MCF 10A (cell line): ENCODE measurements at regions not wholly inside any gene's neighbourhood (a gene's known extent, or its start where the extent isn't known, plus 50 kb on each side); places are given as distances from the start of the nearest gene placed in this dataset.
"Not testable (repeated sequence)": the region's sequence is repeated elsewhere in the genome, so short reads cannot be mapped to it uniquely, and the experiment has no call there.

Source experiments
- BruUV-seq: library from RNA; stranded (reverse); fragments of 400-500 nt; replicated peaks from 2 replicates; lab custom pipeline; 2021; lab: Mats Ljungman, UMichigan
- CTCF ChIA-PET: fragments of 300-600 bp; sonication (Branson Sonifier 250); formaldehyde crosslinking; extraction: SDS; loops from one replicate; lab custom pipeline; 2021; ENCODE audit warnings: antibody characterized with exemption, inconsistent platforms; lab: Yijun Ruan, JAX
- POLR2A ChIA-PET: fragments of 300-600, 350-650 bp; sonication (Branson Sonifier 250); formaldehyde crosslinking; extraction: SDS; loops from one replicate; lab custom pipeline; 2020; ENCODE audit warnings: antibody characterized with exemption, inconsistent platforms; lab: Yijun Ruan, JAX
- DNase-seq: peaks from one replicate; pipeline ENCODE4 v3.0.0-alpha.2; 2018; ENCODE audit not compliant: unreplicated experiment
- H3K27ac Mint-ChIP-seq: one replicate; pipeline ENCODE4 v1.8.0; 2022; ENCODE audit warnings: mild to moderate bottlenecking, low read depth, mixed read lengths; ENCODE audit not compliant: unreplicated experiment
- H3K27me3 Mint-ChIP-seq: one replicate; pipeline ENCODE4 v1.8.0; 2022; ENCODE audit warnings: mixed read lengths; ENCODE audit not compliant: insufficient read depth, unreplicated experiment
- H3K36me3 Mint-ChIP-seq: one replicate; pipeline ENCODE4 v1.8.0; 2022; ENCODE audit warnings: mild to moderate bottlenecking, moderate library complexity, mixed read lengths; ENCODE audit not compliant: insufficient read depth, unreplicated experiment
- H3K4me1 Mint-ChIP-seq: one replicate; pipeline ENCODE4 v1.8.0; 2022; ENCODE audit warnings: mixed read lengths; ENCODE audit not compliant: insufficient read depth, unreplicated experiment
- H3K4me3 Mint-ChIP-seq: one replicate; pipeline ENCODE4 v1.8.0; 2022; ENCODE audit warnings: mild to moderate bottlenecking, moderate library complexity, mixed read lengths; ENCODE audit not compliant: unreplicated experiment
- H3K9me3 Mint-ChIP-seq: one replicate; pipeline ENCODE4 v1.8.0; 2022; ENCODE audit warnings: mixed read lengths; ENCODE audit not compliant: unreplicated experiment
- CTCF ChIP-seq: fragments of 200-600 bp; IDR thresholded peaks from one replicate; pipeline ENCODE4 v1.8.0; 2022; ENCODE audit warnings: antibody characterized with exemption, mild to moderate bottlenecking; ENCODE audit not compliant: unreplicated experiment
- intact Hi-C: fragments of 100-400 bp; cut with micrococcal nuclease; formaldehyde crosslinking; loops from 2 replicates; pipeline ENCODE4 v1.14.1; 2022

GRCh38 chr20:25848222-25848621 lies 151.6 kb upstream of the ZNF337 start:
- no peak overlapping the region for H3K4me3 Mint-ChIP-seq
- H3K27me3 Mint-ChIP-seq, result no peaks in the 10 kb centered on the region
- no peak for DNase-seq
- intact Hi-C loops, result no loop called here
- ChIA-PET POLR2A (no interaction called here), CTCF (no interaction called here)
- peaks cover 6% of the 10 kb centered on the region for H3K4me1 Mint-ChIP-seq
- BruUV-seq, result no TSS peak
- no peak for TF ChIP-seq CTCF
- H3K36me3 Mint-ChIP-seq, result peaks cover 6% of the 10 kb centered on the region
- H3K27ac Mint-ChIP-seq, result no peak overlapping the region
- H3K9me3 Mint-ChIP-seq, result no peaks in the 10 kb centered on the region

GRCh38 chr20:25844640-25845039 lies 148.0 kb upstream of the ZNF337 start:
- H3K36me3 Mint-ChIP-seq, H3K4me1 Mint-ChIP-seq, CTCF ChIA-PET, POLR2A ChIA-PET, H3K4me3 Mint-ChIP-seq, H3K27ac Mint-ChIP-seq, DNase-seq, H3K27me3 Mint-ChIP-seq, H3K9me3 Mint-ChIP-seq, BruUV-seq, intact Hi-C loops: not testable (repeated sequence)

GRCh38 chr20:25813511-25813910 lies 116.9 kb upstream of the ZNF337 start:
- DNase-seq, CTCF ChIA-PET, POLR2A ChIA-PET, BruUV-seq, H3K27ac Mint-ChIP-seq, H3K27me3 Mint-ChIP-seq, H3K4me3 Mint-ChIP-seq, H3K36me3 Mint-ChIP-seq, H3K9me3 Mint-ChIP-seq, intact Hi-C loops, H3K4me1 Mint-ChIP-seq: not testable (repeated sequence)

- BruUV-seq, POLR2A ChIA-PET: not testable (repeated sequence)
Measured at GRCh38 chr20:25798174-25798993, 101.7 kb upstream of the ZNF337 start.

GRCh38 chr20:25797062-25797461 lies 100.4 kb upstream of the ZNF337 start:
- H3K4me3 Mint-ChIP-seq, H3K36me3 Mint-ChIP-seq, CTCF ChIA-PET, H3K27ac Mint-ChIP-seq, H3K9me3 Mint-ChIP-seq, DNase-seq, intact Hi-C loops, BruUV-seq, H3K27me3 Mint-ChIP-seq, POLR2A ChIA-PET, H3K4me1 Mint-ChIP-seq: not testable (repeated sequence)

More at GRCh38 chr20:25798174-25798993, 101.7 kb upstream of the ZNF337 start:
- H3K36me3 Mint-ChIP-seq, H3K9me3 Mint-ChIP-seq, H3K27ac Mint-ChIP-seq, CTCF ChIA-PET, DNase-seq, H3K4me3 Mint-ChIP-seq, H3K27me3 Mint-ChIP-seq, H3K4me1 Mint-ChIP-seq, intact Hi-C loops: not testable (repeated sequence)

- H3K27me3 Mint-ChIP-seq, POLR2A ChIA-PET, H3K9me3 Mint-ChIP-seq, DNase-seq, H3K27ac Mint-ChIP-seq, H3K36me3 Mint-ChIP-seq, BruUV-seq, intact Hi-C loops, H3K4me1 Mint-ChIP-seq, CTCF ChIA-PET, H3K4me3 Mint-ChIP-seq: not testable (repeated sequence)
Measured at GRCh38 chr20:25777241-25777640, 80.6 kb upstream of the ZNF337 start.

GRCh38 chr20:25774711-25775110 lies 78.1 kb upstream of the ZNF337 start:
- intact Hi-C loops, CTCF ChIA-PET, DNase-seq, H3K27ac Mint-ChIP-seq, H3K4me1 Mint-ChIP-seq, H3K4me3 Mint-ChIP-seq, BruUV-seq, H3K36me3 Mint-ChIP-seq, POLR2A ChIA-PET, H3K9me3 Mint-ChIP-seq, H3K27me3 Mint-ChIP-seq: not testable (repeated sequence)

- H3K27me3 Mint-ChIP-seq, H3K36me3 Mint-ChIP-seq, H3K4me3 Mint-ChIP-seq, H3K9me3 Mint-ChIP-seq, H3K27ac Mint-ChIP-seq, DNase-seq, BruUV-seq, POLR2A ChIA-PET, intact Hi-C loops, H3K4me1 Mint-ChIP-seq, CTCF ChIA-PET: not testable (repeated sequence)
Measured at GRCh38 chr20:25774203-25774602, 77.5 kb upstream of the ZNF337 start.
